Ishikawa (cell line): ENCODE measurements at regions not wholly inside any gene's neighbourhood (a gene's known extent, or its start where the extent isn't known, plus 50 kb on each side); places are given as distances from the start of the nearest gene placed in this dataset.

Source experiments
- CEBPB ChIP-seq: IDR thresholded peaks from 2 replicates; pipeline ENCODE4 v1.6.1; 2012
- CREB1 ChIP-seq: IDR thresholded peaks from 2 replicates; pipeline ENCODE4 v1.6.1; 2012; ENCODE audit warnings: low read depth
- EP300 ChIP-seq: IDR thresholded peaks from 2 replicates; pipeline ENCODE4 v1.6.1; 2012; ENCODE audit warnings: borderline replicate concordance
- RAD21 ChIP-seq: IDR thresholded peaks from 2 replicates; pipeline ENCODE4 v1.6.1; 2012; ENCODE audit warnings: low read depth
- TCF12 ChIP-seq: IDR thresholded peaks from 2 replicates; pipeline ENCODE4 v1.6.1; 2012; ENCODE audit warnings: low read depth

DNA sequence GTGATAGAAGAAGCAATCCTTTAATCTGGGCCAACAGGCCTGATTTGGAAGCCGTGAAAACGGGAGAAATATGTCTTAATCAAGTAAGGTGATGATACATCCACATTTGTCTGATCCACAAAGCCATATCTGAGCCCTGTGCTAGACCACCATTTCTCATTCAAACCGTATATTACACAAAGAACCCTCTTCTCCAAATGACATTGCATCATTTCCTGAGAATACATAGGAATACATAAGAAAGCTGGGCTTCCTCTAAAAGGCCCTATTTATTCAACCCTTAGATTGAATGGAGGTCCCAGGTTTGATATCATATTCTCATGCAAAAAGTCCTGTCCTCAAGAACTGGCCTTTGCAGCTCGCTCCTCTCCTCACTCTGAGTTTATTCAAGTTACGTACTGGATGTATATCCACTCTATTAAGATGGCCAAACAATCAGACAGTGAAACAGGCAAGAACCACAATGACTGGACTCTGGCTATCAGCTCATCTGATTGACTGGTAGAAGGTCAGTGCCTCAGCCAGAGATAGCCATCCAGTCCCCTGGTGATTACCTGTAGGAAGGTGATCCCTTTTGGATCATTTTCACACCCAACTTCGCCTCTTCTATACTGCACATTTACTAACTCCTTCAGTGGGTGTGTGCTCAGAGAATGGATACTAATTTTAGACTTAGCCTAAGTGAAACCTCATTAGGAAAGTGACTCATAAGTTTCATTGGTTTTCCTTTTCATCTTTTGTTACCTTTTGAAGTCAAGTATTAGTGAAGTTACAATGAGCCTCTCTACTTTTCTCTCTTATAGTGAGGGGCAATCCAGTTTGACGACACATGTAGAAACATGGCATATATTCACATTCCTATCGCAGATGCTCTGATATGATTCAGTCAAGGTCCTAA, 167.6 kb upstream of the WWC1 start:
- TF ChIP-seq TCF12 = no peak
- TF ChIP-seq CEBPB = no peak
- no peak for TF ChIP-seq EP300
- no peak for TF ChIP-seq RAD21
- no peak for TF ChIP-seq CREB1
